ENCODE measurements at regions not wholly inside any gene's neighbourhood (a gene's known extent, or its start where the extent isn't known, plus 50 kb on each side); places are given as distances from the start of the nearest gene placed in this dataset.

- DNase-seq: no peak
Observed at GRCh38 chr6:165944002-165944466, 223.6 kb downstream of the TBXT start.

DNA sequence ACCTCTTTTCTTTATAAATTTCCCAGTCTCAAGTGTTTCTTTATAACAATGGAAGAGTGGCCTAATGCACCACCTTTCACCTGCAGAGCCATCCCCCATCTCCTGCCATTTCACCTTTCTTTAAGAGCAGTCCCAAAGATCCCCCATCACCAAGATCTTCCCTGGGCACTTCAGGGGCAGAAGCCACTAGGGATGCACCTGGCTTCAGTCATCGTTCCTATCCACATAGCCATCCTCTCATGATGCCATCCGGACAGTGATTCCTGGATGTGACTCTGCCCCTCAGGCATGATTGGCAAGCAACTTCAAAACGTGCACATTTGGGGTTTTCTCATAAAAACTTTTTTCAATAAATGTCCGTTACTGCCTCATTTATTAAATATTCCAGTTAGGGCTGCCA, 225.9 kb downstream of the TBXT start:
- DNase-seq: no peak

DNA sequence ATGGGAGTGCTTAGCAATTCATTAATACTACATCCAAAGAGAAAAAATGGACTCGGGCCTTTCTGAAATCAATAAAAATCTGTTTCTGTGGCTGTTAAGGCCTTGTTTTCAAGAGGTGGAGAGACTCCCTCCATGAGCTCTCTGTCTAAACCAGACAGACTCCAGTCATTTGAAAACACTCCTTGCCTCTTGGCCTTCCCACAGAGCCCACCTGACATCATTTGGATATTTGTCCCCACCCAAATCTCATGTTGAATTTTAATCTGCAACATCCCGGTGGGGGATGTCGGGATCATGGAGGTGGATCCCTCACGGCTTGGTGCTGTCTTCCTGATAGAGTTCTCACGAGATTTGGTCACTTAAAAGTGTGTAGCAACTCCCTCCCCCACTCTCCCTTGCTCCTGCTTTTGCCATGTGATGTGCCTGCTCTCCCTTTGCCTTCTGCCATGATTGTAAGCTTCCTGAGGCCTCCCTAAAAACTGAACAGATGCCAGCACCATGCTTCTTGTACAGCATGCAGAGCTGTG, 226.3 kb downstream of the TBXT start:
- no peak for DNase-seq

- DNase-seq: no peak
Observed at GRCh38 chr6:165940366-165940765, 227.3 kb downstream of the TBXT start.

- DNase-seq: no peak
Observed at GRCh38 chr6:165939601-165940290, 227.9 kb downstream of the TBXT start.

DNA sequence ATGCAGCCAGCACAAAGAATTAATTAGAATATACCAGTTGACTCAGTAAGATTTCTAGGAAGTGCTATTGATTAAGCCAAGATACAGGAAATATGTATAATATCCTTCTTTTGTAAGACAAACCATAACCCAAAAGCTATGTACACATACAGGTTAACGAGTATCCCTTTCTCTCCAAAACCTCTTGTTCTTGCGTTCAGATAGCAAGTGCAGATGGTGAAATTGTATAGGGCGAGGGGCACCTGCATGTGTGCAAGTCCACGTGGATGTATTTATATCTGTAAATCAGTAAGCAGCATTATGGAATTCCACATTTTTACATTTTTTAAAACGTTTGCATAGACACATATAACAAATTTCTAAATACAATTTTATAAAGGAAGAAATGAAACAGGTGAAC, 228.6 kb downstream of the TBXT start:
- no peak for DNase-seq

- no peak for DNase-seq
Observed at GRCh38 chr6:165937564-165938358, 229.9 kb downstream of the TBXT start.

GRCh38 chr6:165936660-165937059, 231.0 kb downstream of the TBXT start:
- DNase-seq: no peak

DNA sequence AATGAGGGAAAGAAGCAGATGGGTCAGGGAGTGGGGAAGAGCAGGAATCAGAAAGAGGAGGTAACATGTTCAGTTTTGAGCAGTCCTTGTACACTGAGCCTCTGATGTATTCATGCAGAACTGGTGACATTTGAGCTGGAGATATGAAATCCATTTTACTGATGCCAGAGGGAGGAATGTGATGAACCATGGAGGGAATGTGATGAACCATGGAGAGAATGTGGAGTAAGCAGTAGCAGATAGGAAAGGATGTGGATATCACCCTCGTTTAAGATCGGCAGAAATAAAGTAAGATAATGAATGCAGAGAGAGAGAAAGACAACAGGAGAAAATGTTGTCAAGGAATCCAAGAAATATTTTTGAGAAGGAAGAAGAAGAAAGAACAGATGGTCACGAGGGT, 231.6 kb downstream of the TBXT start:
- DNase-seq: no peak

DNA sequence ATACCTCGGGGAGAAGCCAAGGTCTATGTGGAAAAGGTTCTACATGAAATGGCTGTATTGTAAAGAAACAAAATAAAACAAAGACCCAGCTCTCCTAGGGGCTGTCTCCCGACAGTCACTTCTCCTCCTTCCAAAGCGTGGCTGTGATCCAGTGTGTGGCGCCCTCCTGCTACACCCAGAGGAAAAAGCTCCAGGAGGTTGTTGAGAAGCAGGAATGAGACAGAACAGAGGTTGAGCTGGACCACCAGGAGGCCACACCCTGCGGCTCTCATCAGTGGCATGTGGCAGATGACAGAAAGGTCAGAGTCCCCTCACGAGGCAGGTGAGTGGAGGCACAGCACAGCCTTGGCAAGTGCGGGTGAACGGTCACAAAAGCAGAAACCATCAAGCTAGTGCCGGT, 236.0 kb downstream of the TBXT start:
- no peak for DNase-seq

DNA sequence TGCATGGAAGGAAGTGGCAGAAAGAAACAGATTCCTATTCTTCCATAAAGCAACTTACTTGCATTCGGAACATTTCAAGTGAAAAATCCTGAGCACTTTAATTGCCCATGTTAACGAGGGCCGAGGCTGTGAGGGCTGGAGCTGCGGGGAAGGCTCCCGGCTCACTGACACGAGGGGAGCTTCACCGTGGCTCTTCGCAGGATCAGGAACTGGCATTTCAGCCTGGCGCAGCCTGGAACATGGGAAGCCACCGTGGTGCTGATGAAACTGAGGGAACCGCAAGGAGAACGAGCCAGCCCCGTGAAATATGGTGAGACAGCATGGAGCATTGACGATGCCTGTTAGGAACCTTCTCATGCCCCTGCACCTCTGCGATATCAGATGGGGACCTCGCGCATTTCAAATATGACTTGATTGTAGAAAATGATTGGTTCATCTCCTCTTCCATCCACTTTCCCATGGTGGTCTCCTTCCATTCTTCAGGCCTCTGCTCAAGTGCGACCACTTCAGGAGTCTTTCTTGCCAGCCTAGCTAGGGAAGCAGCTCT, 236.9 kb downstream of the TBXT start:
- no peak for DNase-seq

GRCh38 chr6:165929607-165930006, 238.0 kb downstream of the TBXT start:
- DNase-seq: no peak

DNA sequence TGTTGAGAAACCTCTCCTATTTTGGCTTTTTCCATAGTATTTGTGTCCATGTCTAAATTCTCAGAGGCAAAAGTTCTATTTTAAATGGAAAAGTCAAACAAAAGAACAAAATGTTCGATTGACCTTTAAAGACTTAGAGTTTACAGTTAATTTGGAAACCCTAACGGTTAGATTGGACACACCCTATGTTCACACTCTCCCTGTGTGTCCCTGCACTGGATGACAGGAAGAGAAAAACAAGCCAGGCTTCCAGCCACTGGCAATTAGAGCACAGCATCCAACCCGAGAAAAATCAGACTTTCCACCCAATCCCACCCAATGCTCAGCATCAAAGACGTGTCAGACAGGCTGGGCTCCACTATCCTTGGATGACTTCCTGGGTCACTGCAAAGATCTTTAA, 241.3 kb downstream of the TBXT start:
- DNase-seq: no peak

DNA sequence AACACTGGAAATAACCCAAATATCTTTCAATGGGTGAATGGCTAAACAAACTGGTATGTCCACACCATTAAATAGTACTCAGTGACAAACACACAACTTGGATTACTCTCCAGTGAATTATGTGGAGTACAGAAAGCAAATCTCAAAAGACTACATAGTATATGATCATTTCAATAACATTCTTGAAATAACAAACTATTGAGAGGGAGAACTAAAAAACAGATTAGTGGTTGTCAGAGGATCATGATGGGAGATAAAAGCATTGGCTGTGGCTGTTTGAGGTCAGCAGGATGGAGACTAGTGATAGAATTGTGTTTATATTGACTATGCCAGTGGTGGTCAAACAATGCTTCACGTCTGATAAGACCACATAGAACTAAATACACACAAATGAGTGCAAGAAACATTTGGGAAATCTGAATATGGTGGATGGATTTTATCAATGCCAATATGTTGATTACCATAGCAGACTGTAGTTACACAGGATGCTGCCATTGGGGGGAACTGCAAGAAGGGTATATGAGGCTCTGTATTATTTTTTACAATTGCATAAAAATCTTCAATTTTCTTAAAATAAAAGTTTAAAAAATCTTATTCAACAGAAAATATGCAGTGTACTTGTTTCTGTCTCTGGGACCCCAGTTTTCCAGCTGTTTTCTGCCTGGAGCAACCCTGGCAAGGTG, 242.0 kb downstream of the TBXT start:
- DNase-seq: no peak

DNA sequence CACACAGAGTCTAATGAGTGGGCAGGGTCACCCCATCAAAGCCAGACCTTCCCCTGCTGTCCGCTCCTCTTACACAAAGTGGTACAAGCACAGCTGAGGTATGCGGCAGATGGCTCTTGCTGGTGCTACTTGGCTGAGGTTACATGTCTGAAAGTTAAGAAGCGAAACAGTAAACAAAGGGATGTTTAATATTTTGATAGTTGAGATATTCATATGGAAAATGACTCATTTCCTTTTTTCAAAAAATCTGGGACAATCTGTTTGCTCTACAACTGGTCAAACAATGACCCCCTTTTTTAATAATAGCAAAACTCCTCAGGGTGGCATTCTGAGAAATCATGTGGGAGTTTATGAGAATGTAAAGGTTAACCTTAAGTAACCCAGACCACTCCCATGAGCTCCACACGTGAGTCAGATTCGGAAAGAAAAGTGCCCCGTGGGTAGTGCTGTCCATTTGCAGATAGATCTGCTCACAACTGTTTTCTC, 245.3 kb downstream of the TBXT start:
- DNase-seq: no peak

DNA sequence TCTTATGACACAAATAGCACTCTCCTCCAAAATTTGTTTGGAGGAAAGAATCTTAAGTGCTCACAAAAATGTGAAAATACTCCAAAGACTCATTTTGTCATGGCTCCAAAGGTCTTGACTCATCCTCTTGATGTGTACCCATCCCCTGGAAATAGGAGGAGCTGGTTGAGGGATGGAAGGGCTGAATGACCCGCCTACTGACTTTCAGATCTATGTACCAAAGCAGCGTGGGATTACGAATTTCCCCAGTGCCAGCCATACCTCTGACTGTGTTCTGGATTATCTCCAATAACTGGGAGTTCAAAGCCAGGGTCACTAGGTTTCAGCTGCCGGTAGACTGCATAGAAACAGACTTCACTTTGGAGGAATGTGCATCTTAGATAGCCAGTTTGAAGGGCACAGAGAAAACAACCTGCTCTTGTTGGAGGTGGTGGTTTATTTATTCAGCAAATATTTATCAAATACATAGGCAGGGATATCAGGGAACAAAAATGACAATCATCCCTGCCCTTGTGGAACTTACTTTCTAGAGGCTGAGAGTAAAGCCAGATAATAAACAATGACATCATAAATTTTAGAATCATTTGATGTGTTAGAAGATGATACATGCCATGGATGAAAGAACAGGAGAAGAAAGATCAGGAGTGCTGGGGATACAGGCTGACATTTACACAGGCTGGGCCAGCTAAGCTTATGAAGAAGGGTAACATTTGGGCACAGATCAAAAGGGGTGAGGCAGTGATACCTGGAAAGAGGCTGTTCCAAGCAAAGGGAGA, 246.6 kb downstream of the TBXT start:
- no peak for DNase-seq

DNA sequence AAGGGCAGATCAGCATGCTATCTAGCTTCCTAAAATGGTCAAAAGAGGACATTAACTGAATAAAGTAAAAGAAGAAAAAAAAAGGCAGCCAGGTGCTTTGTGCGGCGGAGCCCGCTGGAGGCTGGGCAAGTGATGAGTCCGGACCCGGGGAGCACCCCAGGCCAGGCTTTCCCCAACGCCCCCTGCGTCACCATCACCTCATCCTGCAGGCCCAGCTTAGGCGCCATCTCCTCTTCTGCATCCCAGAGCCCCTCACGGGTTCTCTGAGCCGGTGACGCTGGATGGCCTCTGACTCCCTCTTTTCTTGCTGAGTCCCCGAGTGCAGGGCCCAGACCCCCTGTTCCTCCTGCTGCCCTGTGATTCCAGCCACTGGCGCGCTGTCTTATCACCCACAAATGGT, 250.1 kb downstream of the TBXT start:
- DNase-seq: no peak

DNA sequence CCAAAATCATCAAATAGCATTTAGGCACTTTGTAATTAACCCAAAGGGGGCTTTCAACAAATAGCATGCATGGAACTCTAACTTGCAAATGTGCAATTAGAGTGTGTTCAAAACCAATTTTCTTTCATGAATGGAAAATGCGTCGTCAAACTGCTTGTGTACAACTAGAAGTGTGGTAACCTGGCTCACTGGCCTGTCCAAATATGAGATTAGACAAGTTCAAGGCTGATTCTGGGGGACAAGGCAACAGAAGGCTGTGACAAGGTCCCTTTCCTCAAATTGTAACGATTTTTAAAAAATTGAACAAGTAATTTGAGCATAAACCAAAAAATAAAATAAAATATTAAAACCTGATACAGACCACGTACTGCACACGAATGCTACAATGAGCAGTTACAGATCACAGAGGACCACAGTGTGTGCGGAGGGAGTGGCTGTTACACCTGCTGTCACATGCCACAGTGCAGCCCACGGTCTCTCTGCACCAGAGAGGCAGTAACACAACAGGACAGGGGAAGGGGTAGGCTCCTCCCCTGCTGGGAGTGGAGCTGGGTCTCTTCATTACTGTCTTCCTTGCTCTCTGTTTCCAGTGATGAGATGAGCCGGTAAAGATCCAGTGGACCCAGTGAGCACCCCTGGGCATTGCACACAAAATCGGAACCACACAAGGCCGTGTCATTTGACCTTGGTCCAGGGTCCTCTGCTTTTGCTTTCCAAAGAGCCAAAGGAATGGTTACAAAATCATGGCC, 252.2 kb upstream of the PDE10A start:
- no peak for DNase-seq

DNA sequence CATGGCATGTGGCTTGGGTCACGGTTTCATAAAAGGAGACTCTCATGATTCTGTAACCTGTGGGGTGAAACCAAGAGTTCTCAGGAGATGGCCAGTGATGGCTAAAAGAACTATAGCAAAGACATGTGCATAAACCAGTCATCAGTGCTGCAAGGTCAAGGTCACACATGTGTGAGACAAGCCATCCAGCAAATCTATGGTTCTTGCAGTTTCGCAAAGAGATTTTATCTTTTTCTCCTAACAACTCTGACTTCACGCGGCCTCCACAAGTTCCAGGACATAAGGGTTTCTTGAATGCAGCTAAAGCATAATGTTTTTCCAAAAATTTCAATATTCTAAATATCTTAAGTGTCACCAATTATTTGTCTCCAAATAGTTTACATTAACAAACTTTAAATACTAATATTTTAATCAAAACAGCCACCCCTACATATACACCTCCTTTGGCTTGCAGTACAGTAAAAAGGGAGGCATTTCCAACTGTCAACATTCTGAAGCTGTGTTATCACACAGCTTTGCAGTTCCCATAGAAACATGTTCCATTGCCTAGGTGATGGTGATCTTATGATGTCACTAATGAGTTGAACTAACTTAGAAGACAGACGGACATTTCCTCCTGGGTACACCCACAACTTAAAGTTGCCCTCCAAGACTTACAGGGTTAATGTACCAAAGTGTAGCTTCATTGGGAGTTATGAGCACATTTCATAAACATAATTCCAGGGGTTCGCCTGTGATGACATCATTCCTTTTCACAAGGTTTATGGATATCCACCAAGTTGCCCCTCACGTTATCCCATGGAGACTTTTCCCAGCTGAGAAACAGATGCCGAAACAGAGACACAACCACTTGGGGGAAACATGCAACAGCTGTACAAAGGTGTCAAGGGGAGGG, 250.9 kb upstream of the PDE10A start:
- DNase-seq: no peak

- DNase-seq: no peak
Observed at GRCh38 chr6:165910184-165910966, 247.3 kb upstream of the PDE10A start.

Data from activated naive CD4-positive, alpha-beta T cell treated with Interleukin-2 at 50 U/mL for 16 hours (primary cell).